Upper lobe of left lung (tissue), 6 donors: ENCODE measurements at regions not wholly inside any gene's neighbourhood (a gene's known extent, or its start where the extent isn't known, plus 50 kb on each side); places are given as distances from the start of the nearest gene placed in this dataset.

Experiments
- ATAC-seq, 2 donors: fragments of 200-7000 bp; cut with Tn5 transposase; one replicate each; pipeline ENCODE4 v1.9.1; 2022; ENCODE audit warnings: mild to moderate bottlenecking in 2 of 2, moderate library complexity in 2 of 2; ENCODE audit not compliant: low FRiP score in 2 of 2
- DNase-seq, 2 donors: peaks; one replicate each; pipeline ENCODE4 v3.0.0-alpha.2; 2019 to 2020
- H3K27ac ChIP-seq, 4 donors: fragments of 200-600 bp; sonication (generic); one replicate each; pipeline ENCODE4 v1.5.1; 2016 to 2019
- H3K27me3 ChIP-seq, 4 donors: fragments of 200-600 bp; sonication (generic); one replicate each; pipeline ENCODE4 v1.5.1; 2017 to 2019
- H3K36me3 ChIP-seq, 4 donors: fragments of 200-600 bp; sonication (generic); one replicate each; pipeline ENCODE4 v1.5.1; 2016 to 2019
- H3K4me1 ChIP-seq, 4 donors: fragments of 200-600 bp; sonication (generic); one replicate each; pipeline ENCODE4 v1.5.1; 2018 to 2019
- H3K4me3 ChIP-seq, 4 donors: fragments of 200-600 bp; sonication (generic); one replicate each; pipeline ENCODE4 v1.5.1; 2017 to 2019; ENCODE audit warnings: mild to moderate bottlenecking in 2 of 4, moderate library complexity in 1 of 4
- H3K9me3 ChIP-seq, 4 donors: fragments of 200-600 bp; sonication (generic); one replicate each; pipeline ENCODE4 v1.5.1; 2018 to 2019
- CTCF ChIP-seq, 6 experiments: fragments of 450-650 bp in 4 of 6; fragments of 200-600 bp in 2 of 6; sonication (generic) in 2 of 6; IDR thresholded peaks; one replicate each; pipeline ENCODE4 v1.5.1; 2016 to 2019; ENCODE audit warnings: antibody characterized with exemption in 6 of 6
- EP300 ChIP-seq, 4 donors: sonication (generic); formaldehyde crosslinking; IDR thresholded peaks; one replicate each; pipeline ENCODE4 v1.5.1; 2017; ENCODE audit warnings: antibody characterized with exemption in 4 of 4, control low read depth in 2 of 4
- POLR2A ChIP-seq, 4 donors: fragments of 450-650 bp; IDR thresholded peaks; one replicate each; pipeline ENCODE4 v1.5.1; 2016 to 2017; ENCODE audit warnings: antibody characterized with exemption in 4 of 4, mild to moderate bottlenecking in 2 of 4
- POLR2AphosphoS5 ChIP-seq, 2 donors: sonication (generic); formaldehyde crosslinking; IDR thresholded peaks; one replicate each; pipeline ENCODE4 v1.5.1; 2017; ENCODE audit warnings: antibody characterized with exemption in 2 of 2
- WGBS, 2 donors: methylation state at CpG; one replicate each; pipeline ENCODE4 v1.1.5; 2017 to 2018; 5-methylcytosine and 5-hydroxymethylcytosine counted together
- donor health status: DM: no; HTN: no; CAD: no; lungs with moderate emphysema.
- donor health status: DM: no; HTN: yes; CAD: no; lungs with severe emphysema.

DNA sequence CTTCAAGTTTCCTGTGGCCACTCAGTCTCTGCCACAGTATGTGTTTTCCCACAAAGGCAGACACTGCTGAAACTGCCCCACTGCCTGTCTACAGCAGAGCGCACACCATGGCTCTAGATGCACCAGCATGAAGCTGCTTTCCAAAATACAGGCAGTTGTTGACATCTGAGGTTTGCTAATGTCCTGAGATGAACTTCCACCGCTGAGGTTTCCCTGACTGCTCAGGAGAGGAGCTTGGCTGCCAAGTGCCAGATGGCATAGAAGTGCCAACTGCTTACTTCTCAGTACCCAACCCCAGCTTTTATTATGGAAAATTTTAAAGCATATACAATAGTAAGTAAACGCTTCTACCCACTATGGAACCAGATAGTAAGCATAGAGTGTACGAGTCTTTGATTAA, 61.0 kb upstream of the EXOC1L start:
- no peak for ATAC-seq
- no peak overlapping the region for H3K27ac ChIP-seq
- TF ChIP-seq CTCF (IDR thresholded peaks at IDR 0.05) (no peak), POLR2AphosphoS5 (IDR thresholded peaks at IDR 0.05) (no peak), EP300 (IDR thresholded peaks at IDR 0.05) (no peak), POLR2A (IDR thresholded peaks at IDR 0.05) (no peak)
- no peak for DNase-seq
- no peaks in the 10 kb centered on the region for H3K27me3 ChIP-seq
- no peaks in the 10 kb centered on the region for H3K36me3 ChIP-seq
- no peaks in the 10 kb centered on the region for H3K9me3 ChIP-seq
- H3K4me1 ChIP-seq = no peaks in the 10 kb centered on the region
- 71 to 82% methylated on average over 4 of the region's 4 CpGs for WGBS, 2 donors
- H3K4me3 ChIP-seq = no peak overlapping the region

DNA sequence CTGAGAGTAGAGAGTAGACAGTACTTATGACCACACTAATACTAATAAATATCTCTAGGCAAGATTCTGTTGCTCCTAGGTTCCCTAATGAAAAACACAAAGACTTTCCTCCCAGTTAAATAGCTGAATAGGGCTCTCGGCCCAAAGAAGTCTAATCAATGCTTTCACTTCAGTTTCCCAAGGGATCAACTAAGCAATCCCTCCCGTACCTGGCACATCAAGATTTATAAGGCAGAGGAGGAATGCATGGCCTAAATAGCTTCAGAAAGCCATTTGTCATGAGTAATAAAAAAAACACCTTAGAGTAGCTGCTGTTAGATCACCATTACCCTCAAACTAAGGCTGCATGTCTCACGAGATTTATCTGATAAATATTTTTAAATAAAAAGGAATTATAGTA, 56.8 kb upstream of the EXOC1L start:
- Histone ChIP-seq H3K27me3 (no peaks in the 10 kb centered on the region), H3K4me1 (no peaks in the 10 kb centered on the region), H3K36me3 (no peaks in the 10 kb centered on the region), H3K9me3 (no peaks in the 10 kb centered on the region), H3K4me3 (no peak overlapping the region), H3K27ac (no peak overlapping the region)
- DNase-seq = no peak
- WGBS, 2 donors = 80 to 89% methylated on average over 3 of the region's 3 CpGs
- no peak for ATAC-seq
- no peak for TF ChIP-seq POLR2A (IDR thresholded peaks at IDR 0.05)
- no peak for TF ChIP-seq CTCF (IDR thresholded peaks at IDR 0.05)
- no peak for TF ChIP-seq EP300 (IDR thresholded peaks at IDR 0.05)
- no peak for TF ChIP-seq POLR2AphosphoS5 (IDR thresholded peaks at IDR 0.05)

DNA sequence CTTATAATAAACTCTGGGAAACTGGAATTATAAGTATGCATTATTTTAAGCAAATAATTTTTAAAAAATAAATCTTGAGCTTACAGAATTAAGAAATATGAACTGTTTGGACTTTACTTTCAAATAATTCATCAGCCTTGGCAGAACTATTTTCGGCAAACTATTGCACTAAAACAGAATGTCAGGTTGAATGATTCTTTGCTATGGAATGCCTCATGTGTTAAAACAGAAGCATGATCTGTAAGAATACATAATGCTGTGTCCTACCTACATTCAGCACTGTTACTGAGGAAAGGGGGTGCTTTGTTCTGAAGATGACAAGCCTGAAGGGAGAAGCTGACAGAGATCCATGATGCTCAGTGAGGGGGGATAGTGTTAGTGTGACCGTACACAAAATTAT, 55.6 kb upstream of the EXOC1L start:
- no peaks in the 10 kb centered on the region for H3K4me1 ChIP-seq
- ATAC-seq (no peak), DNase-seq (no peak)
- 76 to 92% methylated on average over 2 of the region's 2 CpGs for WGBS, 2 donors
- no peaks in the 10 kb centered on the region for H3K36me3 ChIP-seq
- no peak overlapping the region for H3K27ac ChIP-seq
- no peaks in the 10 kb centered on the region for H3K9me3 ChIP-seq
- no peaks in the 10 kb centered on the region for H3K27me3 ChIP-seq
- TF ChIP-seq POLR2AphosphoS5 (IDR thresholded peaks at IDR 0.05) = no peak
- TF ChIP-seq EP300 (IDR thresholded peaks at IDR 0.05) = no peak
- TF ChIP-seq CTCF (IDR thresholded peaks at IDR 0.05) = no peak
- TF ChIP-seq POLR2A (IDR thresholded peaks at IDR 0.05) = no peak
- H3K4me3 ChIP-seq = no peak overlapping the region

GRCh38 chr4:55765070-55765469, 54.5 kb upstream of the EXOC1L start:
- no peaks in the 10 kb centered on the region for H3K36me3 ChIP-seq
- no peak overlapping the region for H3K4me3 ChIP-seq
- DNase-seq (no peak), ATAC-seq (no peak)
- H3K4me1 ChIP-seq = no peaks in the 10 kb centered on the region
- TF ChIP-seq POLR2A (IDR thresholded peaks at IDR 0.05) = no peak
- TF ChIP-seq EP300 (IDR thresholded peaks at IDR 0.05) = no peak
- no peak for TF ChIP-seq CTCF (IDR thresholded peaks at IDR 0.05)
- TF ChIP-seq POLR2AphosphoS5 (IDR thresholded peaks at IDR 0.05) = no peak
- WGBS, 2 donors = 58 to 78% methylated on average over 6 of the region's 6 CpGs
- H3K27me3 ChIP-seq = no peaks in the 10 kb centered on the region
- no peaks in the 10 kb centered on the region for H3K9me3 ChIP-seq
- no peak overlapping the region for H3K27ac ChIP-seq

GRCh38 chr4:55768291-55768690, 51.3 kb upstream of the EXOC1L start:
- 89 to 90% methylated on average over 3 of the region's 3 CpGs for WGBS, 2 donors
- Histone ChIP-seq H3K4me1 (no peaks in the 10 kb centered on the region), H3K4me3 (no peak overlapping the region), H3K27ac (no peak overlapping the region), H3K36me3 (no peaks in the 10 kb centered on the region), H3K9me3 (no peaks in the 10 kb centered on the region), H3K27me3 (no peaks in the 10 kb centered on the region)
- DNase-seq (no peak), ATAC-seq (no peak)
- TF ChIP-seq POLR2A (IDR thresholded peaks at IDR 0.05) (no peak), POLR2AphosphoS5 (IDR thresholded peaks at IDR 0.05) (no peak), CTCF (IDR thresholded peaks at IDR 0.05) (no peak), EP300 (IDR thresholded peaks at IDR 0.05) (no peak)
